ENCODE measurements at regions not wholly inside any gene's neighbourhood (a gene's known extent, or its start where the extent isn't known, plus 50 kb on each side); places are given as distances from the start of the nearest gene placed in this dataset.
"Not testable (repeated sequence)": the region's sequence is repeated elsewhere in the genome, so short reads cannot be mapped to it uniquely, and the experiment has no call there.

- no peak for TF ChIP-seq CTCF (IDR thresholded peaks at IDR 0.05; ENCODE audit: unreplicated experiment)
- no peaks in the 10 kb centered on the region for H3K4me1 Mint-ChIP-seq (ENCODE audit: unreplicated experiment)
- no peak overlapping the region for H3K4me3 Mint-ChIP-seq (ENCODE audit: unreplicated experiment)
- H3K36me3 Mint-ChIP-seq (ENCODE audit: low read depth, unreplicated experiment): no peaks in the 10 kb centered on the region
- H3K27me3 Mint-ChIP-seq (ENCODE audit: unreplicated experiment): peaks cover 2% of the 10 kb centered on the region
- H3K9me3 Mint-ChIP-seq (ENCODE audit: unreplicated experiment): peaks cover 9% of the 10 kb centered on the region
- no peak overlapping the region for H3K27ac Mint-ChIP-seq (ENCODE audit: unreplicated experiment)
- DNase-seq (ENCODE audit: low spot score): no peak
Measured at GRCh38 chr5:174472956-174473355, 251.4 kb upstream of the MSX2 start.

GRCh38 chr5:174476001-174476400, 248.4 kb upstream of the MSX2 start:
- H3K27me3 Mint-ChIP-seq (ENCODE audit: unreplicated experiment); H3K9me3 Mint-ChIP-seq (ENCODE audit: unreplicated experiment); H3K4me3 Mint-ChIP-seq (ENCODE audit: unreplicated experiment); H3K27ac Mint-ChIP-seq (ENCODE audit: unreplicated experiment); DNase-seq (ENCODE audit: low spot score); H3K4me1 Mint-ChIP-seq (ENCODE audit: unreplicated experiment); H3K36me3 Mint-ChIP-seq (ENCODE audit: low read depth, unreplicated experiment): not testable (repeated sequence)

GRCh38 chr5:174479325-174479724, 245.1 kb upstream of the MSX2 start:
- DNase-seq (ENCODE audit: low spot score): no peak
- Mint-ChIP-seq H3K4me3 (ENCODE audit: unreplicated experiment) (no peak overlapping the region), H3K4me1 (ENCODE audit: unreplicated experiment) (no peaks in the 10 kb centered on the region), H3K27ac (ENCODE audit: unreplicated experiment) (no peak overlapping the region), H3K27me3 (ENCODE audit: unreplicated experiment) (no peaks in the 10 kb centered on the region), H3K9me3 (ENCODE audit: unreplicated experiment) (peaks cover 4% of the 10 kb centered on the region), H3K36me3 (ENCODE audit: low read depth, unreplicated experiment) (no peaks in the 10 kb centered on the region)
- no peak for TF ChIP-seq CTCF (IDR thresholded peaks at IDR 0.05; ENCODE audit: unreplicated experiment)

GRCh38 chr5:174481737-174482136, 242.6 kb upstream of the MSX2 start:
- no peak overlapping the region for H3K27ac Mint-ChIP-seq (ENCODE audit: unreplicated experiment)
- peaks cover 4% of the 10 kb centered on the region for H3K9me3 Mint-ChIP-seq (ENCODE audit: unreplicated experiment)
- H3K4me3 Mint-ChIP-seq (ENCODE audit: unreplicated experiment): no peak overlapping the region
- DNase-seq (ENCODE audit: low spot score): no peak
- no peaks in the 10 kb centered on the region for H3K27me3 Mint-ChIP-seq (ENCODE audit: unreplicated experiment)
- no peaks in the 10 kb centered on the region for H3K4me1 Mint-ChIP-seq (ENCODE audit: unreplicated experiment)
- TF ChIP-seq CTCF (IDR thresholded peaks at IDR 0.05; ENCODE audit: unreplicated experiment): no peak
- H3K36me3 Mint-ChIP-seq (ENCODE audit: low read depth, unreplicated experiment): no peaks in the 10 kb centered on the region

GRCh38 chr5:174482607-174483024, 241.8 kb upstream of the MSX2 start:
- H3K36me3 Mint-ChIP-seq (ENCODE audit: low read depth, unreplicated experiment): no peaks in the 10 kb centered on the region
- no peak overlapping the region for H3K27ac Mint-ChIP-seq (ENCODE audit: unreplicated experiment)
- TF ChIP-seq CTCF (IDR thresholded peaks at IDR 0.05; ENCODE audit: unreplicated experiment): no peak
- no peaks in the 10 kb centered on the region for H3K4me1 Mint-ChIP-seq (ENCODE audit: unreplicated experiment)
- H3K27me3 Mint-ChIP-seq (ENCODE audit: unreplicated experiment): no peaks in the 10 kb centered on the region
- peaks cover 4% of the 10 kb centered on the region for H3K9me3 Mint-ChIP-seq (ENCODE audit: unreplicated experiment)
- H3K4me3 Mint-ChIP-seq (ENCODE audit: unreplicated experiment): no peak overlapping the region
- DNase-seq (ENCODE audit: low spot score): no peak

- DNase-seq (ENCODE audit: low spot score): no peak
- H3K36me3 Mint-ChIP-seq (ENCODE audit: low read depth, unreplicated experiment): no peaks in the 10 kb centered on the region
- no peak for TF ChIP-seq CTCF (IDR thresholded peaks at IDR 0.05; ENCODE audit: unreplicated experiment)
- no peak overlapping the region for H3K4me3 Mint-ChIP-seq (ENCODE audit: unreplicated experiment)
- no peaks in the 10 kb centered on the region for H3K27me3 Mint-ChIP-seq (ENCODE audit: unreplicated experiment)
- H3K9me3 Mint-ChIP-seq (ENCODE audit: unreplicated experiment): peaks cover 4% of the 10 kb centered on the region
- H3K27ac Mint-ChIP-seq (ENCODE audit: unreplicated experiment): no peak overlapping the region
- H3K4me1 Mint-ChIP-seq (ENCODE audit: unreplicated experiment): no peaks in the 10 kb centered on the region
Measured at GRCh38 chr5:174483411-174483810, 241.0 kb upstream of the MSX2 start.
